GM12878 (cell line): ENCODE measurements at regions not wholly inside any gene's neighbourhood (a gene's known extent, or its start where the extent isn't known, plus 50 kb on each side); places are given as distances from the start of the nearest gene placed in this dataset.

Experiments used
- ATAC-seq: fragments of 200-7000 bp; cut with Tn5 transposase; 3 replicates; pipeline ENCODE4 v1.9.1; 2020; ENCODE audit warnings: mild to moderate bottlenecking, moderate library complexity
- BruUV-seq: library from RNA; stranded (reverse); fragments of 400-500 nt; replicated peaks from 2 replicates; lab custom pipeline; 2021; lab: Mats Ljungman, UMichigan
- CTCF ChIA-PET: fragments of 300-600 bp; sonication (Branson Sonifier 250); formaldehyde crosslinking; extraction: SDS; loops from one replicate; lab custom pipeline; 2021; ENCODE audit warnings: inconsistent platforms; lab: Yijun Ruan, JAX
- POLR2A ChIA-PET: fragments of 350-600 bp; formaldehyde crosslinking; extraction: SDS; loops from one replicate; lab custom pipeline; 2021; ENCODE audit warnings: inconsistent platforms; lab: Charles Lee
- RAD21 ChIA-PET: fragments of 300-600 bp; sonication (Branson Sonifier 250); formaldehyde crosslinking; loops from one replicate; lab custom pipeline; 2023; ENCODE audit warnings: antibody characterized with exemption; ENCODE audit not compliant: unreplicated experiment; lab: Charles Lee
- SMC1A ChIA-PET: fragments of 300-600 bp; sonication (Branson Sonifier 250); formaldehyde crosslinking; loops from one replicate; lab custom pipeline; 2023; ENCODE audit not compliant: unreplicated experiment, uncharacterized antibody; lab: Charles Lee
- DNase-seq: peaks from one replicate; pipeline ENCODE4 v3.0.0-alpha.2; 2011; ENCODE audit warnings: low read depth, low spot score
- FAIRE-seq: peaks from 3 replicates; lab custom pipeline; 2011; peaks lifted over from hg19 to GRCh38; lab: Jason Lieb, UNC
- H2AFZ ChIP-seq: 2 replicates; pipeline ENCODE4 v1.6.0; 2011; ENCODE audit warnings: low read depth, low read length, control low read depth; ENCODE audit not compliant: control insufficient read depth
- H3K27ac ChIP-seq: 2 replicates; pipeline ENCODE4 v1.5.1; 2011; ENCODE audit warnings: control low read depth; ENCODE audit not compliant: control insufficient read depth, insufficient read depth
- H3K27me3 ChIP-seq, 2 experiments: replicated peaks in 1 of 2; 2 replicates each; pipeline versions ENCODE4 v1.6.0 to v1.6.1; 2011; ENCODE audit warnings: low read length in 1 of 2; ENCODE audit not compliant: control insufficient read depth in 2 of 2, insufficient read depth in 2 of 2
- H3K36me3 ChIP-seq, 2 experiments: 2 replicates each; pipeline ENCODE4 v1.5.1; 2011; ENCODE audit warnings: low read length in 1 of 2; ENCODE audit not compliant: control insufficient read depth in 2 of 2, insufficient read depth in 2 of 2
- H3K4me1 ChIP-seq: 2 replicates; pipeline ENCODE4 v1.6.1; 2011; ENCODE audit warnings: mild to moderate bottlenecking, low read length, moderate library complexity, mixed read lengths; ENCODE audit not compliant: control insufficient read depth, insufficient read depth
- H3K4me2 ChIP-seq: 2 replicates; pipeline ENCODE4 v1.6.0; 2011; ENCODE audit warnings: control low read depth; ENCODE audit not compliant: control insufficient read depth, insufficient read depth
- H3K4me3 ChIP-seq: fragments of 200-600 bp; sonication (generic); 2 replicates; pipeline ENCODE4 v1.5.1; 2016
- H3K79me2 ChIP-seq: 2 replicates; pipeline ENCODE4 v1.6.0; 2011; ENCODE audit warnings: low read length; ENCODE audit not compliant: control insufficient read depth, insufficient read depth
- H3K9ac ChIP-seq: 2 replicates; pipeline ENCODE4 v1.8.0; 2011; ENCODE audit warnings: low read length, control low read depth, mixed read lengths; ENCODE audit not compliant: control insufficient read depth, insufficient read depth
- H3K9me3 ChIP-seq: replicated peaks from 3 replicates; pipeline ENCODE4 v1.5.1; 2011; ENCODE audit warnings: mild to moderate bottlenecking, low read length; ENCODE audit not compliant: control insufficient read depth, insufficient read depth
- H4K20me1 ChIP-seq: 2 replicates; pipeline ENCODE4 v1.6.0; 2011; ENCODE audit not compliant: control insufficient read depth, insufficient read depth
- ATF2 ChIP-seq: IDR thresholded peaks from 2 replicates; pipeline ENCODE4 v1.6.1; 2012; ENCODE audit warnings: low read length, inconsistent platforms
- BCLAF1 ChIP-seq: fragments of 450-650 bp; IDR thresholded peaks from 2 replicates; pipeline ENCODE4 v1.6.1; 2017; ENCODE audit warnings: antibody characterized with exemption, mild to moderate bottlenecking, moderate library complexity
- BHLHE40 ChIP-seq, 2 experiments: fragments of 450-650 bp in 1 of 2; IDR thresholded peaks; 2 replicates each; pipeline ENCODE4 v1.6.1; 2011 to 2017; ENCODE audit warnings: low read depth in 2 of 2, borderline replicate concordance in 1 of 2, improper control_type of control experiment in 1 of 2, low read length in 1 of 2, mild to moderate bottlenecking in 1 of 2
- CTCF ChIP-seq, 3 experiments: IDR thresholded peaks in 2 of 3; conservative IDR thresholded peaks in 1 of 3; 2 replicates each; pipeline ENCODE4 v1.5.1; 2011; ENCODE audit warnings: low read depth in 3 of 3, low read length in 3 of 3, mild to moderate bottlenecking in 3 of 3, control low read depth in 2 of 3, moderate library complexity in 2 of 3, inconsistent platforms in 1 of 3, mixed read lengths in 1 of 3; ENCODE audit not compliant: control insufficient read depth in 2 of 3, insufficient read depth in 1 of 3; ENCODE audit errors: extremely low read depth in 1 of 3
- E2F4 ChIP-seq: IDR thresholded peaks from 2 replicates; pipeline ENCODE4 v1.6.1; 2012; ENCODE audit warnings: low read depth, low read length, improper control_type of control experiment
- ESRRA ChIP-seq: IDR thresholded peaks from 2 replicates; pipeline ENCODE4 v1.6.1; 2012; ENCODE audit warnings: mild to moderate bottlenecking, low read length, improper control_type of control experiment
- HDAC6 ChIP-seq: fragments of 200-600 bp; sonication (generic); IDR thresholded peaks from one replicate; pipeline ENCODE4 v1.8.0; 2017; ENCODE audit warnings: antibody characterized with exemption; ENCODE audit not compliant: unreplicated experiment
- IKZF1 ChIP-seq: fragments of 450-650 bp; conservative IDR thresholded peaks from 2 replicates; pipeline ENCODE4 v1.6.1; 2017; ENCODE audit warnings: antibody characterized with exemption, mild to moderate bottlenecking
- IKZF2 ChIP-seq, 2 experiments: fragments of 450-650 bp; IDR thresholded peaks; 2 replicates each; pipeline ENCODE4 v1.6.1; 2017; ENCODE audit warnings: mild to moderate bottlenecking in 2 of 2, moderate library complexity in 2 of 2
- NBN ChIP-seq: fragments of 450-650 bp; IDR thresholded peaks from 2 replicates; pipeline ENCODE4 v1.6.1; 2016
- RAD21 ChIP-seq: IDR thresholded peaks from 2 replicates; pipeline ENCODE4 v1.6.1; 2011; ENCODE audit warnings: mild to moderate bottlenecking, low read depth, low read length, moderate library complexity; ENCODE audit not compliant: insufficient read depth
- RUNX3 ChIP-seq: IDR thresholded peaks from 2 replicates; pipeline ENCODE4 v1.6.1; 2012; ENCODE audit warnings: low read length, inconsistent platforms
- SMAD5 ChIP-seq: IDR thresholded peaks from 2 replicates; pipeline ENCODE4 v1.6.1; 2016; ENCODE audit warnings: antibody characterized with exemption, low read depth
- SMC3 ChIP-seq: IDR thresholded peaks from 2 replicates; pipeline ENCODE4 v1.6.1; 2011; ENCODE audit warnings: low read length, improper control_type of control experiment, borderline replicate concordance
- STAT1 ChIP-seq: fragments of 450-650 bp; conservative IDR thresholded peaks from 2 replicates; pipeline ENCODE4 v1.6.1; 2014; ENCODE audit warnings: antibody characterized with exemption, mild to moderate bottlenecking
- ZSCAN29 ChIP-seq: fragments of 450-650 bp; IDR thresholded peaks from 2 replicates; pipeline ENCODE4 v1.6.1; 2017; ENCODE audit warnings: mild to moderate bottlenecking, moderate library complexity
- WGBS: methylation state at CpG from one replicate; pipeline ENCODE4 v1.1.6; 2016; ENCODE audit warnings: low lambda C conversion rate; ENCODE audit not compliant: insufficient replicate concordance, insufficient coverage; ENCODE audit errors: missing lambda C conversion rate; 5-methylcytosine and 5-hydroxymethylcytosine counted together
- in situ Hi-C: fragments of 300-500 bp; cut with MboI; formaldehyde crosslinking; loops from 9 replicates; pipeline ENCODE4 v1.14.3; 2018; ENCODE audit warnings: mixed read lengths
- intact Hi-C: fragments of 100-400 bp; cut with micrococcal nuclease; formaldehyde crosslinking; loops from one replicate; pipeline ENCODE4 v1.14.2; 2022; ENCODE audit not compliant: unreplicated experiment

GRCh38 chr10:123583639-123584418, 82.3 kb upstream of the GPR26 start:
- no peaks in the 10 kb centered on the region for H3K9me3 ChIP-seq
- ChIA-PET CTCF (interaction anchor here (1.2 to 7.5 kb wide), 7 partner anchors 10 to 390 kb away, joined by 3 to 133 read pairs (median 6); no protein-coding TSS in a partner anchor), RAD21 (interaction anchor here (1.0 to 3.1 kb wide), 2 partner anchors 313 to 382 kb away, joined by 3 to 17 read pairs; no protein-coding TSS in a partner anchor), POLR2A (no interaction called here), SMC1A (interaction anchor here (0.8 to 3.9 kb wide), 4 partner anchors 121 to 382 kb away, joined by 3 to 24 read pairs (median 3); no protein-coding TSS in a partner anchor)
- no peaks in the 10 kb centered on the region; the same call in 1 of the 2 replicates for H4K20me1 ChIP-seq
- no peaks in the 10 kb centered on the region for H3K79me2 ChIP-seq
- ATAC-seq (peak; percentile 85), FAIRE-seq (no peak), DNase-seq (no peak)
- H3K36me3 ChIP-seq = no peaks in the 10 kb centered on the region
- no peak overlapping the region for H3K27ac ChIP-seq
- no peak overlapping the region for H2AFZ ChIP-seq
- intact Hi-C loops (loop anchor here (2.0 to 10.0 kb wide), 3 partner anchors 283 to 818 kb away; partner anchors contain the start of gene CPXM2), in situ Hi-C loops (loop anchor here (5.0 to 10.0 kb wide), 2 partner anchors 383 to 801 kb away; no protein-coding TSS in a partner anchor)
- H3K27me3 ChIP-seq = peaks cover 3 to 7% of the 10 kb centered on the region in 2 experiments; a peak in 2 of 4 replicates
- WGBS = 26% methylated on average over 24 of the region's 24 CpGs
- no peak overlapping the region for H3K9ac ChIP-seq
- no TSS peak for BruUV-seq
- H3K4me1 ChIP-seq = no peaks in the 10 kb centered on the region
- no peak overlapping the region for H3K4me3 ChIP-seq
- no peak overlapping the region for H3K4me2 ChIP-seq
- TF ChIP-seq CTCF (IDR thresholded peaks at IDR 0.05 in 2 of 3, conservative IDR thresholded peaks at IDR 0.05 in 1 of 3; ENCODE audit: control insufficient read depth in 2 of 3, extremely low read depth in 1 of 3, insufficient read depth in 1 of 3, low read depth in 3 of 3, low read length in 3 of 3) (peak; percentile 79 to 83 (median 80)), IKZF2 (IDR thresholded peaks at IDR 0.05) (no peak), RAD21 (peak; percentile 75), E2F4 (no peak), ESRRA (no peak), RUNX3 (0 out of 2 replicates have a peak, but pooled peaks have one; percentile 9), IKZF1 (0 out of 2 replicates have a peak, but pooled peaks have one; percentile 36), ATF2 (no peak), SMC3 (peak; percentile 85), BCLAF1 (no peak), BHLHE40 (IDR thresholded peaks at IDR 0.05; ENCODE audit: borderline replicate concordance in 1 of 2, low read depth in 2 of 2, low read length in 1 of 2) (0 out of 4 replicates have a peak, but pooled peaks of 1 of the 2 experiments have one; percentile 26), NBN (no peak), STAT1 (no peak), HDAC6 (no peak), ZSCAN29 (peak; percentile 89), SMAD5 (no peak)
